Suprapubic skin (tissue), 4 donors: ENCODE measurements at regions not wholly inside any gene's neighbourhood (a gene's known extent, or its start where the extent isn't known, plus 50 kb on each side); places are given as distances from the start of the nearest gene placed in this dataset.

Source experiments
- DNase-seq, 2 donors: peaks; one replicate each; pipeline ENCODE4 v3.0.0-alpha.2; 2019; ENCODE audit warnings: low spot score in 2 of 2
- H3K27ac ChIP-seq: fragments of 200-600 bp; sonication (generic); one replicate; pipeline ENCODE4 v1.5.1; 2019
- H3K27me3 ChIP-seq: fragments of 200-600 bp; sonication (generic); one replicate; pipeline ENCODE4 v1.5.1; 2019
- H3K36me3 ChIP-seq: fragments of 200-600 bp; sonication (generic); one replicate; pipeline ENCODE4 v1.5.1; 2019
- H3K4me1 ChIP-seq: fragments of 200-600 bp; sonication (generic); one replicate; pipeline ENCODE4 v1.5.1; 2019
- H3K4me3 ChIP-seq: fragments of 200-600 bp; sonication (generic); one replicate; pipeline ENCODE4 v1.5.1; 2019; ENCODE audit warnings: mild to moderate bottlenecking
- H3K9me3 ChIP-seq: fragments of 200-600 bp; sonication (generic); one replicate; pipeline ENCODE4 v1.5.1; 2019
- CTCF ChIP-seq, 2 donors: fragments of 200-600 bp in 1 of 2; fragments of 450-650 bp in 1 of 2; sonication (generic) in 1 of 2; IDR thresholded peaks; one replicate each; pipeline ENCODE4 v1.5.1; 2016 to 2019; ENCODE audit warnings: antibody characterized with exemption in 2 of 2, mild to moderate bottlenecking in 1 of 2, moderate library complexity in 1 of 2
- EP300 ChIP-seq: sonication (generic); formaldehyde crosslinking; IDR thresholded peaks from one replicate; pipeline ENCODE4 v1.6.1; 2017; ENCODE audit warnings: antibody characterized with exemption
- POLR2A ChIP-seq, 2 donors: fragments of 450-650 bp; IDR thresholded peaks; one replicate each; pipeline ENCODE4 v1.6.1; 2017; ENCODE audit warnings: antibody characterized with exemption in 2 of 2, mild to moderate bottlenecking in 2 of 2, moderate library complexity in 2 of 2
- POLR2AphosphoS5 ChIP-seq, 3 donors: sonication (generic); formaldehyde crosslinking; IDR thresholded peaks; one replicate each; pipeline ENCODE4 v1.6.1; 2017; ENCODE audit warnings: antibody characterized with exemption in 3 of 3
- WGBS: methylation state at CpG from one replicate; pipeline ENCODE4 v1.1.5; 2018; 5-methylcytosine and 5-hydroxymethylcytosine counted together

- WGBS = 65% methylated on average over 3 of the region's 3 CpGs
- TF ChIP-seq EP300 (no peak), POLR2A (IDR thresholded peaks at IDR 0.05) (no peak), CTCF (IDR thresholded peaks at IDR 0.05) (no peak), POLR2AphosphoS5 (IDR thresholded peaks at IDR 0.05) (no peak)
These were observed 113.3 kb upstream of the TBX18 start for GRCh38 chr6:84877515-84878210.

GRCh38 chr6:84876723-84877514 lies 112.5 kb upstream of the TBX18 start:
- Histone ChIP-seq H3K36me3 (no peaks in the 10 kb centered on the region), H3K4me3 (no peak overlapping the region), H3K4me1 (no peaks in the 10 kb centered on the region), H3K9me3 (no peaks in the 10 kb centered on the region), H3K27me3 (no peaks in the 10 kb centered on the region), H3K27ac (no peak overlapping the region)
- TF ChIP-seq CTCF (IDR thresholded peaks at IDR 0.05) (no peak), POLR2A (IDR thresholded peaks at IDR 0.05) (no peak), EP300 (no peak), POLR2AphosphoS5 (IDR thresholded peaks at IDR 0.05) (no peak)
- DNase-seq = no peak
- 85% methylated on average over 2 of the region's 2 CpGs for WGBS

More at GRCh38 chr6:84877515-84878210, 113.3 kb upstream of the TBX18 start:
- H3K27ac ChIP-seq = no peak overlapping the region
- H3K9me3 ChIP-seq = no peaks in the 10 kb centered on the region
- no peaks in the 10 kb centered on the region for H3K27me3 ChIP-seq
- H3K4me3 ChIP-seq = no peak overlapping the region
- no peaks in the 10 kb centered on the region for H3K36me3 ChIP-seq
- no peaks in the 10 kb centered on the region for H3K4me1 ChIP-seq
- no peak for DNase-seq

- H3K27ac ChIP-seq = no peak overlapping the region
- no peaks in the 10 kb centered on the region for H3K9me3 ChIP-seq
- H3K27me3 ChIP-seq = no peaks in the 10 kb centered on the region
- DNase-seq = no peak
- TF ChIP-seq POLR2AphosphoS5 (IDR thresholded peaks at IDR 0.05) = no peak
- no peak for TF ChIP-seq EP300
- no peak for TF ChIP-seq CTCF (IDR thresholded peaks at IDR 0.05)
- no peak for TF ChIP-seq POLR2A (IDR thresholded peaks at IDR 0.05)
- H3K36me3 ChIP-seq = no peaks in the 10 kb centered on the region
- H3K4me1 ChIP-seq = no peaks in the 10 kb centered on the region
- no peak overlapping the region for H3K4me3 ChIP-seq
- 66% methylated on average over 4 of the region's 4 CpGs for WGBS
These were observed 108.8 kb upstream of the TBX18 start for GRCh38 chr6:84872996-84873723.

- Histone ChIP-seq H3K36me3 (no peaks in the 10 kb centered on the region), H3K27ac (no peak overlapping the region), H3K27me3 (no peaks in the 10 kb centered on the region), H3K4me3 (no peak overlapping the region), H3K4me1 (no peaks in the 10 kb centered on the region), H3K9me3 (no peaks in the 10 kb centered on the region)
- 78% methylated on average over 4 of the region's 4 CpGs for WGBS
- DNase-seq = no peak
- TF ChIP-seq POLR2A (IDR thresholded peaks at IDR 0.05) (no peak), EP300 (no peak)
These were observed 107.5 kb upstream of the TBX18 start for GRCh38 chr6:84871925-84872324.

- 74% methylated on average over 2 of the region's 2 CpGs for WGBS
- no peak overlapping the region for H3K27ac ChIP-seq
- DNase-seq = no peak
- no peak overlapping the region for H3K4me3 ChIP-seq
- H3K9me3 ChIP-seq = no peaks in the 10 kb centered on the region
- TF ChIP-seq POLR2A (IDR thresholded peaks at IDR 0.05) (no peak), EP300 (no peak), CTCF (IDR thresholded peaks at IDR 0.05) (no peak), POLR2AphosphoS5 (IDR thresholded peaks at IDR 0.05) (no peak)
- no peaks in the 10 kb centered on the region for H3K27me3 ChIP-seq
- H3K4me1 ChIP-seq = no peaks in the 10 kb centered on the region
- no peaks in the 10 kb centered on the region for H3K36me3 ChIP-seq
These were observed 106.3 kb upstream of the TBX18 start for GRCh38 chr6:84870672-84871071.
